GM12878 (cell line): ENCODE measurements at regions not wholly inside any gene's neighbourhood (a gene's known extent, or its start where the extent isn't known, plus 50 kb on each side); places are given as distances from the start of the nearest gene placed in this dataset.

Experiments
- MLLT1 ChIP-seq: fragments of 450-650 bp; IDR thresholded peaks from 2 replicates; pipeline ENCODE4 v1.6.1; 2016; ENCODE audit warnings: mild to moderate bottlenecking
- MXI1 ChIP-seq: fragments of 150-350 bp; IDR thresholded peaks from 2 replicates; pipeline ENCODE4 v1.6.1; 2011; ENCODE audit warnings: low read depth, mild to moderate bottlenecking, inconsistent platforms, low read length, improper control_type of control experiment
- POLR2A ChIP-seq: IDR thresholded peaks from 2 replicates; pipeline ENCODE4 v1.6.1; 2011; ENCODE audit warnings: low read depth, mild to moderate bottlenecking, low read length
- RBBP5 ChIP-seq: fragments of 200-600 bp; sonication (generic); conservative IDR thresholded peaks from 2 replicates; pipeline ENCODE4 v1.6.1; 2016
- ZNF274 ChIP-seq: IDR thresholded peaks from one replicate; pipeline ENCODE4 v1.8.0; 2011; ENCODE audit not compliant: insufficient read length, insufficient read depth

GRCh38 chr5:163248333-163248732 is 189.1 kb upstream of the CCNG1 start:
- no peak for TF ChIP-seq POLR2A
- no peak for TF ChIP-seq MXI1
- no peak for TF ChIP-seq RBBP5
- no peak for TF ChIP-seq ZNF274
- TF ChIP-seq MLLT1: no peak
